Stimulated activated CD4-positive, alpha-beta T cell treated with anti-CD3 and anti-CD28 coated beads, Interleukin-15, amount 100 ng/mL, for 48 hours (primary cell): ENCODE measurements at regions not wholly inside any gene's neighbourhood (a gene's known extent, or its start where the extent isn't known, plus 50 kb on each side); places are given as distances from the start of the nearest gene placed in this dataset.
"Not testable (repeated sequence)": the region's sequence is repeated elsewhere in the genome, so short reads cannot be mapped to it uniquely, and the experiment has no call there.

Source experiments
- DNase-seq, 2 donors: peaks; one replicate each; pipeline ENCODE4 v3.0.0-alpha.2; 2020; ENCODE audit warnings: low read depth in 2 of 2

DNA sequence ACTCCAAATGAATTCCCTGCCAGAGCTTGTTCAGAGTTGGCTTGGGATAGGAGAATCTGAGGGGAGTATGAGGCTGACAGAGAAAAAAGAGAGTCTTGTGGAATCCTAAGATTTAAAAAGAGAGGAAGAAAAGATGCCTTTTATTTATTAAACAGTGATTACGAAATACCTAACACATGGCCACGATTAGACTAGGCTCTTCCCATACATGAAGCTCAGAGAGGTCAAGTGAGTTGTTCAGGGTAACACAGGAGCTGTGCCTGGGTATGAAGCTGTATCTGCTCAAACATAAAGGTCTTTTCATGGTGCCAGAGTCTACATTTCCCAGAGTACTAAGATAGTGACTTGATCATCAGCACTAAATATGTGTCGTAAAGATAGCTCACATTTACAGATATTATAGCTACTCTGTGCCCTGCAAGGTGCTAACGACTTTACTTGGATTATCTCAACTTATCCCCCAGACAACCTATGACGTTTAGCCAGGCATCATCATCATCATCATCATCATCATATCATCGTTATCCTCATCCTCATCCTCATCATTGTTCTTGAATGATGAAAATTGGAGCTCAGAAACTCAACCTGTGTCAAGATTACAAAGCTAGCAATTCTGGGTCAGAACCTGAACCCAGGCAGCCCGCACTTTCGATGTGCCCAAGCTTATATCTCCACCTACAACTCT lies 500.8 kb downstream of the NPIPA7 start:
- no peak for DNase-seq

DNA sequence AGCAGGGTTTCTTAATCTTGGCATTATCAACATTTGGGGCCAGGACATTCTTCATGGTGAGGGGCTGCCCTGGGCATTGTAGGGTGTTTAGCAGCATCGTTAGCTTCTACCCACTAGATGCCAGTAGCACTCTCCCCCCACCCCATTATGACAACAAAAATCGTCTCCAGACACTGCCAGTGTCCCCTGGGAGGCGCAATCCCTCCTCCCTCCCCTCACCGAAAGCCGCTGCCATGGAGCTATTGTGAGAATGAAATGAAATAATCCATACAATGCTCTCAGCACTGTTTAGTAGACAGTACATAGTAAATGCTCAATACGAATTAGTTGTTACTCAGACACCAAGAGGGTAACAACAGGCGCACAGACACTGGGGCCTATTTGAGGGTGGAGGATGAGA lies 502.9 kb downstream of the NPIPA7 start:
- no peak for DNase-seq

DNA sequence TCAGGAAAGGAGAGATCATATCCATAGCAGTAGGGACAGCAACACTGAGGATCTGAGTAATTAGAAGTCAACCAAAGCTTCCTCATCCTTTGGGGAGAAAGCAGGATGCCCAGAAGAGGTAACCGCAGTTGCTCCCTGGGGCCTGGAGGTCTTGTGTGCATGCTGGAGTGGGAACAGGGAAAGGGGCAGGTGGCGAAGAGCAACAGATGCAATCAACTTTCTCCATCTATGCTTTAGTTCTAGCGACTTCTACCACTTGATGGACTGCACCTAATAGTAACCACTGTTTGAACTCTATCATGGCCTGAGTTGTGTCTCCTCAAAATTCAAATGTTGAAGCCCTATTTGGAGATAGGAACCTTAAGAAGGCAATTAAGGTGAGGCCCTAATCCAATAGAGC lies 503.8 kb downstream of the NPIPA7 start:
- no peak for DNase-seq

DNA sequence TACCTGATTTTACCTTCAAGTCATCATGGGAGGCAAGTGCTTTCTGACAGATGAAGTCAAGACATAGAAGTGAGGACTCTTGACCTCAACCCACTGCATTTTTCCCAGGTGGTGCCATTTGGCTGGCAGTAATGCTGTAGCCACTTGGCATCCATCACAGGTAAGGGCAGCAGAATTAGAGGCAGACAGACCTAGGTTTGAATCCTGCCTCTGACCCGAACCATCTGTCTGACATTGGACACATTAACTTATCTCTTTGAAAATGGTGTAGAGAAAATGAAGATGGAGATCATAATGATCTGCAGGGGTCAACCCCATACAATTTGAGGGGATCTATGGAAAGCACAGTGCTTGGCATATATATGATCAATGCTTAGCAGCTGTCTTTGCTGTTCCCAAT lies 505.5 kb downstream of the NPIPA7 start:
- DNase-seq: no peak

DNA sequence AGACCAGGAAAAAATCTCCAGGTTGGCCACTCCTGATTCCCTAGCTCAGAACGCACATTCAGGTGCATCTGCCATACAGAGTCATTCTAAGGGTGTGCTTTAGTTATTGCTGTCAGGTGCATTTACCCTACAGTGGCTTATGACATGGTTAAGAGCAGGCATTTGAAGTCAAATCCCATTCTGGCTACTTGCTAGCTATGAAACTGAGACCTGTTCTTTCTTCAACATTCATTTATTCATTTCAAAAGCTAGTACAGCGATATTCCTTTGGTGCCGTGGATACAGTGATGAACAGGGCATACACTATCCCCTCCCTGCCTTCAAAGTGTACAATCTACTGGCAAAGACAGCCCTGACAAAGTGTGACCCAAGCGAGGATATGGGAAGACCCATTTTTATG lies 508.3 kb downstream of the NPIPA7 start:
- no peak for DNase-seq

DNA sequence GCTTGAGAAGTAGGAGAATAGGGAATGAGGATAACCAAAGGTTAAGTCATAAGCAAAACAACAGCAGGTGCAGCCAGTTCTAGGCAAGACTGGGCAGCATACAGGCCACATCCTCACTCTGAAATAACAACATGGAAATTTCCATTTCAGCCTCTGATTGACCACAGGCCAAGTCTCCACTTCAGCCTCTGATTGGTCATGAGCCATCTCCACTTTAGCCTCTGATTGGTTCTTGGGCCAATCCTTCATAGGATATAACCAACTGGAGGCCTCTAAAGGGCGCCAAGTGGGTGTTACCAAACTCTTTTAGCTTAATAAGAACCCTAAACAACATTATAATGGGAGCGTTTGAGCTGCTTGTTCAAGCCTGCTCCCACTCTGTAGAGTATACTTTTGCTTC lies 512.0 kb downstream of the NPIPA7 start:
- no peak for DNase-seq

DNA sequence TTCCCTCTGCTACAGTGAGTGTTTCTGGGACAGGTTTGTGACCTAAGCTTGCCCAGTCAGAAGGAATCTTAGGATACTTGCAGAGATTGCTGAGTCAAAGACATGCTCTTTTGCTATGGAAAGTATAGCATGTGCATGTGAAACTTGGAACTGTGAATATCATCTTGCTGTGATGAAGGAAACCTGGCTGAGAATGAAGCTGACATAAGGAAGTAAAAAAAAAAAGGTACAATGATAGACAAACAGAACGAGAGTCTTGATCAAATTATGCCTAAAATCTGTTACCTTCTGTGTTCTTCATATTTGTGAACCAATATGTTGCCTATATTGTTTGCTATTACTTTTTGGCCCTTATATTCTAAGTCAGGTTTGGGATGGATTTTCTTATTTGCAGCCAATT lies 525.7 kb downstream of the NPIPA7 start:
- no peak for DNase-seq

DNA sequence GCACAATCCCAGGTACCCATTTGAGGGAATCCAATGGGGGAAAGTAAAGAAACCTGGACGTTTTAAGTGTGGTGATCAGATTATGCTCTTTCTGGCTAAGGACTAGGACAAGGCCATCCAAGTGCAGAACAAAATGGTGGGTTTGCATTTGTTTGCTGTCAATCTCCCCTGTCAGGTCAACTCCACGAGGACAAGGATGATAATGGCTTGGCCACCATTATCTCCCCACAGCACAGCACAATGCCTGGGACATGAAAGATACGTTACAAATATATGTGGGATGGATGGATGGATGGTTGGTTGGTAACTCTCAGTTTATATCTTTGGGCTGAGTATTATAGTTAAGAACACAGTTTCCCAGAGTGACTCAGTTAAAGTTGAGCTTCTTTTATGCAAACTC lies 526.9 kb downstream of the NPIPA7 start:
- DNase-seq: no peak

DNA sequence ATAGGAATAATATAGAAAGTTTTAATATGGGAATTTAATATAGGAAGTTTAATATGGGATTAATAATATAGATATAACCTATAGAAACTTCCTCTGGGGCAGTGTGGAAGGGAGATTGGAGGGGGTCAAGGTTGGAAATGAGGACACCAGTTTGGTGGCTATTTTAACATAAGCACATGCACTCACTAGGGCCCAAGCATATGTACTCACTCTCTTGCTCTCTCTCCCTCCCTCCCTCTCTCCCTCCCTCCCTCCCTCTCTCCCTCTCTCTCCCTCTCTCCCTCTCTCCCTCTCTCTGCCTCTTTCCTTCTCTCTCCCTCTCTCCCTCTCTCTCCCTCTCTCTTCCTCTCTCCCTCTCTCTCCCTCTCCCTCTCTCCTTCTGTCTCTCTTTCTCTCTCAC lies 528.1 kb downstream of the NPIPA7 start:
- DNase-seq: no peak

DNA sequence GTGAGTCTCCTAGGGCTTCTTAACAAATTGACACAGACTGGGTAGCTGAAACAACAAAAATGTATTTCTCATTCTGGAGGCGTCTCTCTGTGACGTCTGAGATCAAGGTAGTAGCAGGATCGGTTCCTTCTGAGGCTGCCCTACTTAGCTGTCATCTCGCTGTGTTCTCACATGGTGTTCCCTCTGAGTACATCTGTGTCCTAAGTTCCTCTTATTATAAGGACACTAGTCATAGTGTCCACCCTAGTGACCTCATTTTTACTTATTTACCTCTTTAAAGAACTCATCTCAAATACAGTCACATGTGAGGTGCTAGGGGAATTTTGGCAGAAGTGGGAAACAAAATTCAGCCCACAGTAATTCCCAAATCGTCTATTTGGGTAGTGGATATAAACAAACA lies 529.1 kb downstream of the NPIPA7 start:
- no peak for DNase-seq

DNA sequence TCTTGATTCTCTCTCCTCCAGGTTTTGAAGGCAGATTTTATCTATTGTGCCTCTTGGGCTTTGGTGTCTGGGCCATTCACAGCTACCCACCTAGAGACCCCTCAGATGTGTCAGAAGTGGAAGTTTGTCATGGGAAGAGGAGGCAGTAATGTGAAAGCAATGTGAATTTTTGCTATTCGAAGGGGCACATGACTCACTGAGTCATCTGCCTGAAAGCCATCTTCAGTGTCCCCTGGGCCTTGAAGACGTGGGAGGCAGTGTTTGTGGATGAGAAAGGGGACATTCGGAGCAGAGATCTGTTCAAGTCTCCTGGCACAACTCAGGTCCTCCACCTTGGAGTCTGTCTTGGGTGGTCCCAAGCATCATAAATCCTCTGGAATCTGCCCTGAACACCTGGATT lies 530.2 kb downstream of the NPIPA7 start:
- DNase-seq: no peak

DNA sequence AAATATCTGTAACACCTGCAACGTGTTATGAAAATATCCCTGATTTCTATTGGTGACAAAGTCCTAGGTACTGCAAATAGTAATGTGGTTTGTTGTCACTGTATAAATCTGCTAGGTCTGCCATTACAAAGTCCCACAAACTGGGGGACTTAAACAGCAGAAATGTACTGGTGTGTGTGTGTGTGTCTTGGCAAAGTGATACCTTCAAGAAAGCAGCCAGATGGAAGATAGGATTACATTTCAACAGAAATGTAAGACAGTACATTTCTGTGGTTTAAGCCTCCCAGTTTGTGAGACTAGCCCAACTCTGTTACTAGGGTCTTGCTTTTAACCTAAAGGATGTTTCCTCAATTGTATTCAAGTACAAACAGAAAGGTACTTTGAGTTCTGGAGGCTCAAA lies 531.7 kb downstream of the NPIPA7 start:
- no peak for DNase-seq

DNA sequence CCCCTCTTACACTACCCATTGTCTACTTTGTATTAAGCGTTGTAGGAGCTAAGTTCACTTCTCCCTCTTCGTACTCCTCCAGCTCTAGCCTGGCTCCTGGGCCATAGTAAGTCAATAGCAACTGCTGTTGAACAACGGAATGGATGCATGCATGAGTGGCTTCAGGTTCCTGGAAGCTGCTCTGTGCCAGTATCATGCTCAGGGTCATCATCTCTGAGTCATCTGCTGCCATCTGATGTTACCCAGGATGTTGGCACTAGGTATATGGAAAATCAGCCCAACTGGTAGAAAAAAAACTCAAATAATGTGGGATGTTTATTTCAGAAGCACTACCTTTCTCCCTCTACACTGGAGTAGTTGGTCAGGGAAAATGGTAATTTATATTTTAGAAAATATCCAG lies 536.8 kb downstream of the NPIPA7 start:
- no peak for DNase-seq

DNA sequence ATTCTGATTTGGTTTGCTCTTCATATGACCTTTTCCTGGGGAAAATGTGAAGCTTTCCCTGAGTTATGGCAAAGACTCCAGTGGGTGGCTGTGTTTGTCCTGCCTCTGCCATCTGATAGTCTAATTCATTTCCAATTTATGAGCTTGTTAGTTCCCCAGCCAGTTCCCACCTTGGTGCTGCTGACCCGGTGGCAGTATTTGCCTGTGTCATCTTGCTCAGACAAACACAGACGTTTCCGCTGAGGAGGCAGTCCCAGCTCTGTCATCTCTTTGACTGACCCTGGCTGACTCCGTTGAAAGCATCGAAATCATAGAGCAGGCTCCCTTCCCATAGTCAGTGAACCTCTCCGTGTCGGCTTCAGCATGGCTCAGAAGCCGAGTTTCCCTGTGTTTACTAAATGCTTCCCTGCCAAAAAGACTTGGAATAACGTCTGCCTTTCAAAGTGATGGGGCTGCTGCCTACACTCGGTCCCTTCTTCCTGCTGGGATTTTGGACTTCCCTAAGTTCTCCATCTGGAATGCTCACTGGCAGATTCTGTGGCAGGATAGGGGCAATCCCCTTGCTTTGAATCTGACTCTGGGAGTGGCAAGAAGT lies 538.3 kb downstream of the NPIPA7 start:
- no peak for DNase-seq

DNA sequence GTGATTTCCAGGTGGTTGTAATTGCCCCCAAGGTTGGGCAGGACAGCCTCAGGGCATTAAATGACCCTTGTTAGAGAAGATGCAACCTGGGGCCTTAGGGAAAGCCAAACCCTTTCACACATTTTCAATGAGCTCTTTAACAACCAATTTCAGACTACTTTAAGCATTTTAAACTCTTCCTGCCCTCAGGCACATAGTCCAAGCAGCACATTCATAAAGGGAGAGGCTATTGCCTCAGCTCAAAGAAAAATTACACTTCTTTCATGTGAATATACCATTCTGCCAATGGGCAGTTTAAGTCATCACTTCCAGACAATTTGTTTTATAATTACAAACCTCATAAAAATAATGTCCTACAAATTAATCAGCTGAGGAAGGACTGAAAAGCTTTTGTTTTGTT lies 544.5 kb downstream of the NPIPA7 start:
- DNase-seq: no peak

DNA sequence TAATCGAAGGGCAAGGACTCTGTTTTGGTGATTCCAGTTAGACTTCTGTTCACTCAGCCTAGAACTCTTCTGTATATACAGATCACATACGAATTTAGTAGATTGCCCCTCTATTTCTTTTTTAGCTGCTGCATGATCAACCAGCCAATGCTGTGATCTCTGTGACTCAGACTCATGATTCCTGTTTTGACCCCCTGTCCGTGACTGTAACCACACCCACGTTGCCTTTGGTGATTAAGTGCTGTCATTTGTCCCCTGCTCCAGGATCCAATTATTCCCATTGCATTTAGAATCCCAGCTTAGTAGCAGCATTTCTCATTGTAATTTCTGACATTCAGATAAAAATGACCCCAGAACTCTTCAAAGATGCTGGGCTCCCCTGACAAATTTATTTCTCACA lies 545.7 kb downstream of the NPIPA7 start:
- DNase-seq: no peak

DNA sequence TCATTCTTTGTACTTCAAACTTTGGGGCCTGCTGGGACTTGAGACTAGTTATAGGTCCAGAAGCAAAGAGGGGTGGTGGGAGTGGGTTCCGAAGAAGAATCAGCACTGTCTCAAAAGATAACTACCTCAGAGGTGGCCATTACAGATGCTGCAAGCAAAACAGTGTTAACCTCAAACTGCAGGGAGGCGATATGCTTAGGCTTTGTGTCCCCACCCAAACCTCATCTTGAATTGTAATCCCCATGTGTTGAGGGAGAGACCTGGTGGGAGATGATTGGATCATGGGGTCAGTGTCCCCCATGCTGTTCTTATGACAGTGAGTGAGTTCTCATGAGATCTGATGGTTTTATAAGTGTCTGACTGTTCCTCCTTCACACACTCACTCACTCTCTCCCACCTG lies 545.3 kb downstream of the XYLT1 start:
- no peak for DNase-seq

DNA sequence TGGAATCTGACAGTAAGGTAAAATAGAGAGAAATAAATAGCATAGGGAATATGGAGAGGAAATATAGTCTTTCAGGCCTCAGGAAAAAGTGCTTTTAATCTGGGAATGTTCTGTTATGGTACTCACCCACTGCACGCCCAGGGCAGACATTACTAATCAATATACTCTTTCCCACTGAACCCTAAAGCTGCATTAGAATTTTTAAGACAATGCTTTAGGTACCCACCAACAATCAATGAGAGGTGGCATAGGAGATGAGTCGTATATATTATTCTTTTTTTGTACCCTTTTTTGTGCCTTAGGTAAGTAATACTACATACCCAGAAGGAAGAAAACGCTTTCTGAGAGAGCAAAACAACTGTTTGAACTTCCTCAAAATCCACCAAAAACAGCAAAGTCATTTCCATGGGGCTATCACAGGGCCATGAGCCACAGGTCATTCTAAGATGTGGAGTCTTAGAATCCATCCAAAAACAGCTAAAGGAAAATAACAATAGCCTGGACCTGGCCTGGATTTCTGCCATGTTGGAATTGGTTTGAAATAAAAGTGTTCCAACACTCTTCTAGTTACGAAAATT lies 542.1 kb downstream of the XYLT1 start:
- no peak for DNase-seq

DNA sequence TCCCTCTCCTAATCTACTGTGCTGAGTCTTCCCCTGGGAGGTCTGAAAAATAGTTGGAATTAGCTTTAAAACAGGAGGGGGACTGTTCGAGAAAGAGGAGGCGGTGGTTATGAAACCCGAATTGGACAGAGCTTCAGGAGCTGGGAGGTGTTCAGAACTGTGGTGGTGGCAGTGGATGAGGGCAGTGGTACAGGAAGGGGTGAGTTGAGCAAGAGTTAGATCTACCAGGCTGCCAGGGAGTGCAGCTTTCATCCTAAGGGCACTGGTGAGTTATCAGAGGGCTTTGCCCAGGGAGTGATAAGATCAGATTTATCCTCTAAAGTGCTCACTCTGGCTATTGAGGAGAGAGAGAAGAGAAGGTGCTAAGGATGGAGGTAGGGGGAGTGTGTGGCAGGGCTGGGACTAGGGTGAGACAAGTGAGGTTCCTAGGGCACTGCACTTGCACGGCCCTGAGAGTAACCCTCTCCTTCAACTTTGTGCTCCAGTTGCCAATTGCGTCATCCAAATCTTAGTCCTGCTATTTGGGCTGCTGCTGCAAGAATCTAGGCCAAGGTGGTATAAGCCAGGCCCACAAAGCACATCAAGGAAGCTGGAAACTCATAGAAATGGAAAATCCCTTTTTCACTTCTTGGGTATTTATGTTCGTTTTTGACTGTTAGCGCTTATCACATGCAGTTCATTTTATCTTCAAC lies 540.3 kb downstream of the XYLT1 start:
- DNase-seq: no peak

DNA sequence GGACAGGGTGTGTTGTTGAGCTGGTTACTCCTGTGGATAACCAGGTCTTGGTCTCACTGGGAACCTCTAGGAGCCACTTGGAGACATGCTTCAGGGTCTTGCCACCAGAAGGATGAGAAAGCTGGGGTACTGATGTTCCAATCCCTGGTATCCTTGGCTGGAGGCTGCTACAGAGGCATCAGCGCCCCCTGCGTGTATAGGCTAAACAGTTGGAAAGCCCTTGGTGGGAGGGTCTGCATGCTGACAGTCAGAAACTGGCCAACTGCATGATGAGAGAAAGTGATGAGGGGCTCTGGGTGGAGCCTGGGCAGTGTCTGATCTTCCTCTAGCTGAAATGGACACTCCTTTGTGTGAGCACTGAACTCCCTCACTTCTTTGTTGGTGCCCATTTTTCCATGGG lies 536.9 kb downstream of the XYLT1 start:
- DNase-seq: no peak

DNA sequence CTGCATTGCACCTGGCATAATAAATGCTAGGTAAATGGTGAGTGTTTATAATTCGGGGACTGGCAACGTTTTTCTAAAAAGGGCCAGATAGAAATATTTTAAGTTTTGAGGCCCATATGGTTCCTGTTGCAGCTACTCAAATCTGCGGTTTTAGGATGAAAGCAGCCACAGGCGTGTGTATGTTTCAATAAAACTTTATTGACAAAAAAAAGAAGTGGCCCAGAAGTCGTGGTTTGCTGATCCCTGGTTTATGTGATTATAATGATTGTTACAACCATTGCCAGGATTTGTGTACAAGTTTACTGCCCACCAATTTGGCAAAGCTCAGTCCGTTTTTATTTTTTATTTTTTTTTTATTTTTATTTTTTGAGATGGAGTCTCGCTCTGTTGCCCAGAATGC lies 536.1 kb downstream of the XYLT1 start:
- DNase-seq: no peak

DNA sequence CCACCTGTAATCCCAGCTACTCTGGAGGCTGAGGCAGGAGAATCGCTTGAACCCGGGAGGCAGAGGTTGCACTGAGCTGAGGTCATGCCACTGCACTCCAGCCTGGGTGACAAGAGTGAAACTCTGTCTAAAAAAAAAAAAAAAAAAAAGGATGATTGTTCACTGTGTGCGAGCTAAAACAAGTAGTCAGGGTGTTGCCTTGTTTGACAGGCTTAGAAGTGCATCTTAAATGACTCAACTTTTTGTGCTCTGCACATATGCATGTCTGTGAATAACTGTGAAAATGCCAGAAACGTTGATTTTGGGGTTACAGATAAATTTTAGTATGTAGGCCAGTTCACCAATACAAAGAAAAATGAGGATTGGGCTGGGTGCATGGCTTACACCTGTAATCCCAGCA lies 534.9 kb downstream of the XYLT1 start:
- DNase-seq: not testable (repeated sequence)

DNA sequence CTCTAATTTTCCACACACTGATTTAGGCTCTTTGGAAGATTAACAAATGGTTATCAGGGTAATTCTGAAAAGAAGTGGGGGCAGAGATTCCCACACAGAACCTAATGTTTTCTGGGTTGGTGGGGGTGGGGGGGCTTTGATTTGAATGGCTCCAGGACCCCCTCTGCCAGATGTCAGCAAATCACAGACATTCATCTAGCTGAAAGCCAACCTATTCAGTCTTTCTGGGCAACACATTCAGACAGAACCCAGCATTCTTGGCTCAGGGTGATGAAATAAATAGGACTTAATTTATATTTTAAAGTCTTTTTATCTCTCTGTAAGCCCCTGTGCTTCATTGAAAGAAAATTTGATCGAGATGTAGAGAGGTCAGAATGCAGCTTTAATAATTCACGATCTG lies 533.2 kb downstream of the XYLT1 start:
- DNase-seq: no peak
